ENCODE measurements at regions not wholly inside any gene's neighbourhood (a gene's known extent, or its start where the extent isn't known, plus 50 kb on each side); places are given as distances from the start of the nearest gene placed in this dataset.
A peak's percentile ranks its signal among the peaks of the same experiment; 100 is the strongest.
"Not testable (repeated sequence)": the region's sequence is repeated elsewhere in the genome, so short reads cannot be mapped to it uniquely, and the experiment has no call there.

DNA sequence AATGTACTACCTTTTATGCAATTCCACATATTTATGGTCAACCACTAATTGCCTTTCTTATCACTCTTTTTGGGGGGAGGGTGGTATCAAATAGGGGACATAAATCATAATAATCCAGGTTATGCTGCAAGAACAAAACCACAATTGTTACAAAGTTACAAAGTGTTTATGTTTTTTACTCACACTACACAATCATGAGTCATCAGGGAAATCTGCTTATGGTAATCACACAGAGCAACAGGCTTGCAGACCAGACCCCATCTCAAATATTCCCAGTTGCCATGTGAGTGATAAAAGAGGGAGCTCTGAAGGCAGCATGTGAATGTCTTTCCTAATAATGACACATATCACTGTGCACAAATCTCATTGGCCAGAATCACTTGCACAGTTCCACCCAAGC lies 304.7 kb upstream of the TMEFF2 start:
- Histone ChIP-seq H3K36me3 (replicated peaks; ENCODE audit: insufficient read depth, low read depth) (no peaks in the 10 kb centered on the region), H3K79me2 (no peaks in the 10 kb centered on the region), H3K9me3 (ENCODE audit: low read depth) (no peaks in the 10 kb centered on the region), H3K4me2 (no peak overlapping the region), H3K27ac (no peak overlapping the region), H4K20me1 (ENCODE audit: insufficient read depth, poor library complexity, severe bottlenecking) (no peaks in the 10 kb centered on the region), H3K4me1 (ENCODE audit: insufficient read depth) (no peaks in the 10 kb centered on the region), H3K9me2 (replicated peaks; ENCODE audit: insufficient read depth) (no peaks in the 10 kb centered on the region), H3K4me3 (no peak overlapping the region), H2AFZ (no peak overlapping the region), H3K27me3 (no peaks in the 10 kb centered on the region)
- TF ChIP-seq EZH2phosphoT487 (IDR thresholded peaks at IDR 0.05; ENCODE audit: low read depth, severe bottlenecking, unreplicated experiment), result no peak
- TF ChIP-seq CTCF (IDR thresholded peaks at IDR 0.05; ENCODE audit: poor library complexity), result no peak
- TF ChIP-seq EZH2 (IDR thresholded peaks at IDR 0.05; ENCODE audit: borderline replicate concordance), result no peak
- DNase-seq (ENCODE audit: low spot score), result no peak

DNA sequence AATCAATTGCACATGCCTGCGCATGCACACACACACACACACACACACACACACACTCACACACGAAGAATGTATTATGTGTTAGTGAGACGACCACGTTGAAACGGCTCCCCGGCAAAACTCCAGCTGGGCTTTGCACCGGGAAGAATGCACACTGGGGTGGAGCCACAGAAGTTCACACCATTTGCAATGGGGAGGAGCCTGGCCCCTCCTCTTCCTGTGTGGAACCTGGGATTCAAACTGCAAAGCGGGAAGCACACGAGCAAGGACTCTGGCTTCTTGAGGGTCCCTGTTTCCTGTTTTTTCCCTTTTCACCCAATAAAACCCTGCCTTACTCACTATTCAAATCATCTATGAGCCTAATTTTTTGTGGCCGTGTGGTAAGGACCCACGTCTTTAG lies 304.0 kb upstream of the TMEFF2 start:
- WGBS (ENCODE audit: low lambda C conversion rate, missing lambda C conversion rate), result 88% methylated on average over 11 of the region's 11 CpGs
- no peak overlapping the region for H3K4me2 ChIP-seq
- H3K4me3 ChIP-seq, result no peak overlapping the region
- no peaks in the 10 kb centered on the region for H3K27me3 ChIP-seq
- no peak for DNase-seq (ENCODE audit: low spot score)
- no peaks in the 10 kb centered on the region for H3K79me2 ChIP-seq
- H3K27ac ChIP-seq, result no peak overlapping the region
- TF ChIP-seq CTCF (IDR thresholded peaks at IDR 0.05; ENCODE audit: poor library complexity) (no peak), EZH2phosphoT487 (IDR thresholded peaks at IDR 0.05; ENCODE audit: low read depth, severe bottlenecking, unreplicated experiment) (no peak)
- no peaks in the 10 kb centered on the region for H4K20me1 ChIP-seq (ENCODE audit: insufficient read depth, poor library complexity, severe bottlenecking)
- H2AFZ ChIP-seq, result no peak overlapping the region
- no peaks in the 10 kb centered on the region for H3K36me3 ChIP-seq (replicated peaks; ENCODE audit: insufficient read depth, low read depth)
- H3K9me3 ChIP-seq (ENCODE audit: low read depth), result no peaks in the 10 kb centered on the region
- H3K9me2 ChIP-seq (replicated peaks; ENCODE audit: insufficient read depth), result no peaks in the 10 kb centered on the region
- H3K4me1 ChIP-seq (ENCODE audit: insufficient read depth), result no peaks in the 10 kb centered on the region

GRCh38 chr2:192488158-192488557 lies 293.4 kb upstream of the TMEFF2 start:
- DNase-seq (ENCODE audit: low spot score), result peak; percentile 27
- not testable (repeated sequence) for H3K27me3 ChIP-seq; H3K9me3 ChIP-seq (ENCODE audit: low read depth); H3K36me3 ChIP-seq (replicated peaks; ENCODE audit: insufficient read depth, low read depth); H3K79me2 ChIP-seq; H3K4me1 ChIP-seq (ENCODE audit: insufficient read depth); H2AFZ ChIP-seq; H3K9me2 ChIP-seq (replicated peaks; ENCODE audit: insufficient read depth); H3K4me3 ChIP-seq; H4K20me1 ChIP-seq (ENCODE audit: insufficient read depth, poor library complexity, severe bottlenecking)
- 60% methylated on average over 1 of the region's 1 CpG for WGBS (ENCODE audit: low lambda C conversion rate, missing lambda C conversion rate)
- H3K4me2 ChIP-seq, result peak overlapping the region; percentile 49
- H3K27ac ChIP-seq, result peak overlapping the region; percentile 92

DNA sequence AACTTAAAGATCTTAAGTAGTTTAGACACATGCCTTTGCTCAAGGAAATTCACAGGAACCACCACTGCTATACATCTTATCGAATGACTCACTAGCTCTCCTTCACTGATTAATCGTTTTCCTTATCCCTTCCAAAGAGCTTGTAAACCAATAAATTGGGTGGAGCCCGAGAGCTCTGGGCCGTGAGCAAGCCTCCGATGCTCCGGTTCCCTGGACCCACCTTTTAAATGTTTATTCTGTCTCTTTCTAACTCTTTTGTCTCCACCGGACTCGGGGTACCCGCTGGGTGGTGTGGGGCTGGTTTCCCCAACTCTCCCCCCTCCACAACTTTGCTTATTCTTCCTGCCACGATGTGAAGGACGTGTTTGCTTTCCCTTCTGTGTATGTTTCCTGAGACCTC lies 292.9 kb upstream of the TMEFF2 start:
- Histone ChIP-seq H3K27me3 (no peaks in the 10 kb centered on the region), H3K4me2 (peak overlapping the region; percentile 49), H3K27ac (peak overlapping the region; percentile 92), H3K4me1 (ENCODE audit: insufficient read depth) (no peaks in the 10 kb centered on the region), H3K9me3 (ENCODE audit: low read depth) (no peaks in the 10 kb centered on the region), H4K20me1 (ENCODE audit: insufficient read depth, poor library complexity, severe bottlenecking) (no peaks in the 10 kb centered on the region), H3K79me2 (no peaks in the 10 kb centered on the region), H2AFZ (no peak overlapping the region), H3K4me3 (no peak overlapping the region), H3K9me2 (replicated peaks; ENCODE audit: insufficient read depth) (no peaks in the 10 kb centered on the region), H3K36me3 (replicated peaks; ENCODE audit: insufficient read depth, low read depth) (no peaks in the 10 kb centered on the region)
- 87% methylated on average over 11 of the region's 11 CpGs for WGBS (ENCODE audit: low lambda C conversion rate, missing lambda C conversion rate)
- DNase-seq (ENCODE audit: low spot score), result peak; percentile 8
- TF ChIP-seq EZH2phosphoT487 (IDR thresholded peaks at IDR 0.05; ENCODE audit: low read depth, severe bottlenecking, unreplicated experiment), result no peak
- TF ChIP-seq CTCF (IDR thresholded peaks at IDR 0.05; ENCODE audit: poor library complexity), result no peak
- TF ChIP-seq EZH2 (IDR thresholded peaks at IDR 0.05; ENCODE audit: borderline replicate concordance), result no peak

Data from hepatocyte (in vitro differentiated cells).